Panc1 (cell line): ENCODE measurements at regions not wholly inside any gene's neighbourhood (a gene's known extent, or its start where the extent isn't known, plus 50 kb on each side); places are given as distances from the start of the nearest gene placed in this dataset.

Experiments used
- ATAC-seq: fragments of 200-7000 bp; cut with Tn5 transposase; 2 replicates; pipeline ENCODE4 v1.9.1; 2020; ENCODE audit warnings: mild to moderate bottlenecking, moderate library complexity
- BruUV-seq: library from RNA; stranded (reverse); fragments of 400-500 nt; replicated peaks from 2 replicates; lab custom pipeline; 2021; lab: Mats Ljungman, UMichigan
- CTCF ChIA-PET: fragments of 300-600 bp; sonication (Branson Sonifier 250); formaldehyde crosslinking; loops from one replicate; lab custom pipeline; 2022; ENCODE audit warnings: antibody characterized with exemption; lab: Charles Lee
- POLR2A ChIA-PET: fragments of 300-600 bp; sonication (Branson Sonifier 250); formaldehyde crosslinking; loops from one replicate; lab custom pipeline; 2022; ENCODE audit warnings: antibody characterized with exemption; lab: Charles Lee
- DNase-seq: peaks from one replicate; pipeline ENCODE4 v3.0.0-alpha.2; 2010; ENCODE audit warnings: low read depth, low spot score
- H3K27ac ChIP-seq: 2 replicates; pipeline ENCODE4 v1.5.1; 2011; ENCODE audit warnings: mild to moderate bottlenecking, low read length, inconsistent platforms
- H3K27me3 ChIP-seq: fragments of 200-500 bp; sonication (Bioruptor generic); 2 replicates; pipeline ENCODE4 v1.6.0; 2014; ENCODE audit warnings: low read length, inconsistent platforms; ENCODE audit not compliant: control insufficient read depth, insufficient read depth
- H3K36me3 ChIP-seq: fragments of 200-500 bp; sonication (Bioruptor generic); 2 replicates; pipeline ENCODE4 v1.5.1; 2014; ENCODE audit warnings: inconsistent platforms, mild to moderate bottlenecking, low read length, moderate library complexity; ENCODE audit not compliant: control insufficient read depth, insufficient read depth
- H3K4me1 ChIP-seq: 2 replicates; pipeline ENCODE4 v1.5.1; 2011; ENCODE audit warnings: inconsistent platforms, mild to moderate bottlenecking, low read length, moderate library complexity; ENCODE audit not compliant: control insufficient read depth, insufficient read depth
- H3K4me3 ChIP-seq, 2 experiments: 2 replicates each; pipeline ENCODE4 v1.5.1; 2011 to 2012; ENCODE audit warnings: low read depth in 2 of 2, low read length in 2 of 2, mild to moderate bottlenecking in 2 of 2, inconsistent platforms in 1 of 2, moderate library complexity in 1 of 2
- H3K9me3 ChIP-seq: fragments of 200-500 bp; sonication (Bioruptor generic); 2 replicates; pipeline ENCODE4 v1.5.1; 2014; ENCODE audit warnings: low read depth, mild to moderate bottlenecking, inconsistent platforms, low read length, moderate library complexity; ENCODE audit not compliant: control insufficient read depth, insufficient read depth
- CTCF ChIP-seq: fragments of 450-650 bp; IDR thresholded peaks from 2 replicates; pipeline ENCODE4 v1.5.1; 2017; ENCODE audit warnings: mild to moderate bottlenecking
- POLR2AphosphoS5 ChIP-seq: IDR thresholded peaks from 2 replicates; pipeline ENCODE4 v1.6.1; 2012; ENCODE audit warnings: mild to moderate bottlenecking, low read depth, low read length, moderate library complexity
- REST ChIP-seq, 2 experiments: IDR thresholded peaks; 2 replicates each; pipeline ENCODE4 v1.6.1; 2011 to 2012; ENCODE audit warnings: low read depth in 2 of 2, control low read depth in 1 of 2, low read length in 1 of 2, mild to moderate bottlenecking in 1 of 2, moderate library complexity in 1 of 2; ENCODE audit not compliant: insufficient read depth in 1 of 2
- SIN3A ChIP-seq: IDR thresholded peaks from 2 replicates; pipeline ENCODE4 v1.6.1; 2012; ENCODE audit warnings: low read depth, mild to moderate bottlenecking, low read length, moderate library complexity, borderline replicate concordance; ENCODE audit not compliant: insufficient read depth
- TCF7L2 ChIP-seq: IDR thresholded peaks from 2 replicates; pipeline ENCODE4 v1.6.1; 2011; ENCODE audit warnings: mild to moderate bottlenecking, low read depth, low read length, inconsistent platforms
- in situ Hi-C: cut with HindIII; loops from 2 replicates; pipeline ENCODE4 v1.10.0; 2016; ENCODE audit warnings: low sequenced_read_pairs, low pct_unique_long_range_greater_than_20kb
- intact Hi-C: fragments of 100-400 bp; cut with micrococcal nuclease; formaldehyde crosslinking; loops from one replicate; pipeline ENCODE4 v1.10.0; 2022; ENCODE audit not compliant: unreplicated experiment

- Histone ChIP-seq H3K4me3 (no peak overlapping the region), H3K9me3 (no peaks in the 10 kb centered on the region), H3K27me3 (no peaks in the 10 kb centered on the region), H3K4me1 (no peaks in the 10 kb centered on the region), H3K27ac (no peak overlapping the region), H3K36me3 (no peaks in the 10 kb centered on the region)
- TF ChIP-seq SIN3A (no peak), REST (IDR thresholded peaks at IDR 0.05; ENCODE audit: insufficient read depth in 1 of 2, low read depth in 2 of 2, low read length in 1 of 2) (no peak), POLR2AphosphoS5 (no peak), CTCF (no peak), TCF7L2 (no peak)
- no TSS peak for BruUV-seq
- intact Hi-C loops (no loop called here), in situ Hi-C loops (no loop called here)
- DNase-seq (no peak), ATAC-seq (no peak)
- ChIA-PET POLR2A (no interaction called here), CTCF (no interaction called here)
Measured at GRCh38 chr16:51924744-51925143, 622.2 kb downstream of the TOX3 start.

GRCh38 chr16:51922476-51922875, 624.5 kb downstream of the TOX3 start:
- intact Hi-C loops: no loop called here
- no peak for DNase-seq

More at GRCh38 chr16:51922476-51922875, 624.5 kb downstream of the TOX3 start:
- TF ChIP-seq CTCF (no peak), REST (IDR thresholded peaks at IDR 0.05; ENCODE audit: insufficient read depth in 1 of 2, low read depth in 2 of 2, low read length in 1 of 2) (no peak), POLR2AphosphoS5 (no peak), SIN3A (no peak), TCF7L2 (no peak)
- no peak overlapping the region for H3K4me3 ChIP-seq
- H3K27ac ChIP-seq: no peak overlapping the region
- in situ Hi-C loops: no loop called here
- POLR2A ChIA-PET: no interaction called here
- BruUV-seq: no TSS peak
- no peaks in the 10 kb centered on the region for H3K36me3 ChIP-seq
- ATAC-seq: no peak
- no peaks in the 10 kb centered on the region for H3K9me3 ChIP-seq
- CTCF ChIA-PET: no interaction called here
- H3K27me3 ChIP-seq: no peaks in the 10 kb centered on the region
- no peaks in the 10 kb centered on the region for H3K4me1 ChIP-seq
